NOMO-1 treated with dmso at 0.1 percent for 144 hours (cell line): ENCODE measurements at regions not wholly inside any gene's neighbourhood (a gene's known extent, or its start where the extent isn't known, plus 50 kb on each side); places are given as distances from the start of the nearest gene placed in this dataset.

Source experiments
- DNase-seq: peaks from one replicate; lab custom pipeline; 2025; ENCODE audit not compliant: unreplicated experiment; lab: John Stamatoyannopoulos, UW

- no peak for DNase-seq
Observed at GRCh38 chr5:74074111-74074510, 448.1 kb downstream of the ARHGEF28 start.

GRCh38 chr5:74073257-74073656 lies 447.3 kb downstream of the ARHGEF28 start:
- no peak for DNase-seq

- no peak for DNase-seq
Observed at GRCh38 chr5:74072646-74073045, 446.6 kb downstream of the ARHGEF28 start.

- no peak for DNase-seq
Observed at GRCh38 chr5:74070766-74071165, 444.8 kb downstream of the ARHGEF28 start.

GRCh38 chr5:74069741-74070140 lies 443.7 kb downstream of the ARHGEF28 start:
- DNase-seq, result no peak

- DNase-seq, result no peak
Observed at GRCh38 chr5:74067748-74068541, 441.9 kb downstream of the ARHGEF28 start.

- no peak for DNase-seq
Observed at GRCh38 chr5:74064911-74065310, 438.9 kb downstream of the ARHGEF28 start.

GRCh38 chr5:74064225-74064624 lies 438.2 kb downstream of the ARHGEF28 start:
- no peak for DNase-seq

GRCh38 chr5:74063821-74064220 lies 437.8 kb downstream of the ARHGEF28 start:
- no peak for DNase-seq

- no peak for DNase-seq
Observed at GRCh38 chr5:74063346-74063745, 437.4 kb downstream of the ARHGEF28 start.

- DNase-seq, result no peak
Observed at GRCh38 chr5:74061292-74061691, 435.3 kb downstream of the ARHGEF28 start.

- no peak for DNase-seq
Observed at GRCh38 chr5:74059706-74060105, 433.7 kb downstream of the ARHGEF28 start.

- DNase-seq, result no peak
Observed at GRCh38 chr5:74056789-74057164, 430.8 kb downstream of the ARHGEF28 start.

- no peak for DNase-seq
Observed at GRCh38 chr5:74056107-74056788, 430.3 kb downstream of the ARHGEF28 start.

- no peak for DNase-seq
Observed at GRCh38 chr5:74055486-74056106, 429.6 kb downstream of the ARHGEF28 start.

- no peak for DNase-seq
Observed at GRCh38 chr5:74054641-74055421, 428.8 kb downstream of the ARHGEF28 start.

GRCh38 chr5:74054139-74054538 lies 428.1 kb downstream of the ARHGEF28 start:
- no peak for DNase-seq

GRCh38 chr5:74052441-74053221 lies 426.6 kb downstream of the ARHGEF28 start:
- no peak for DNase-seq

- no peak for DNase-seq
Observed at GRCh38 chr5:74051076-74051475, 425.1 kb downstream of the ARHGEF28 start.

GRCh38 chr5:74044936-74045335 lies 418.9 kb downstream of the ARHGEF28 start:
- DNase-seq, result no peak

GRCh38 chr5:74042959-74043358 lies 417.0 kb downstream of the ARHGEF28 start:
- DNase-seq, result no peak
